ENCODE measurements at regions not wholly inside any gene's neighbourhood (a gene's known extent, or its start where the extent isn't known, plus 50 kb on each side); places are given as distances from the start of the nearest gene placed in this dataset.
"Not testable (repeated sequence)": the region's sequence is repeated elsewhere in the genome, so short reads cannot be mapped to it uniquely, and the experiment has no call there.

- DNase-seq, result no peak
- ATAC-seq, result peak in 1 of 4 donors; percentile 67
- Histone ChIP-seq H3K36me3 (ENCODE audit: insufficient read depth in 1 of 2, low read depth in 1 of 2) (no peaks in the 10 kb centered on the region), H3K4me3 (no peak overlapping the region), H3K9me3 (no peaks in the 10 kb centered on the region), H3K27ac (no peak overlapping the region), H3K27me3 (ENCODE audit: insufficient read depth in 3 of 3, low read length in 2 of 3) (no peaks in the 10 kb centered on the region), H3K4me1 (no peaks in the 10 kb centered on the region)
- intact Hi-C loops (cut with DNase I), result loop anchor here (2.0 to 5.0 kb wide), 2 partner anchors 167 to 173 kb away; no protein-coding TSS in a partner anchor
- 86 to 91% (median 88%) methylated on average over 1 of the region's 1 CpG for WGBS, 3 donors
- TF ChIP-seq CTCF (IDR thresholded peaks at IDR 0.05), result peak; percentile 25
Measured at GRCh38 chr4:110344165-110344564, 131.8 kb upstream of the ENPEP start.

- H3K4me1 ChIP-seq, result no peaks in the 10 kb centered on the region
- no peak for DNase-seq
- WGBS, 3 donors, result 73 to 87% (median 78%) methylated on average over 2 of the region's 2 CpGs
- no peak overlapping the region for H3K4me3 ChIP-seq
- TF ChIP-seq CTCF (IDR thresholded peaks at IDR 0.05), result no peak
- no peak overlapping the region for H3K27ac ChIP-seq
- intact Hi-C loops (cut with DNase I), result loop anchor here in 1 of 2 donors (5.0 kb wide), 1 partner anchor 174 kb away; no protein-coding TSS in a partner anchor
- no peaks in the 10 kb centered on the region for H3K9me3 ChIP-seq
- H3K36me3 ChIP-seq (ENCODE audit: insufficient read depth in 1 of 2, low read depth in 1 of 2), result no peaks in the 10 kb centered on the region
- no peaks in the 10 kb centered on the region for H3K27me3 ChIP-seq (ENCODE audit: insufficient read depth in 3 of 3, low read length in 2 of 3)
- no peak for ATAC-seq
Measured at GRCh38 chr4:110343534-110343933, 132.4 kb upstream of the ENPEP start.

- H3K36me3 ChIP-seq (ENCODE audit: insufficient read depth in 1 of 2, low read depth in 1 of 2); DNase-seq; H3K27ac ChIP-seq; H3K4me1 ChIP-seq; H3K4me3 ChIP-seq; ATAC-seq; H3K27me3 ChIP-seq (ENCODE audit: insufficient read depth in 3 of 3, low read length in 2 of 3); H3K9me3 ChIP-seq: not testable (repeated sequence)
- intact Hi-C loops (cut with DNase I), result loop anchor here in 1 of 2 donors (5.0 kb wide), 1 partner anchor 176 kb away; no protein-coding TSS in a partner anchor
Measured at GRCh38 chr4:110341118-110341517, 134.8 kb upstream of the ENPEP start.

- intact Hi-C loops (cut with DNase I), result no loop called here
- no peaks in the 10 kb centered on the region for H3K4me1 ChIP-seq
- WGBS, 3 donors, result 92 to 96% (median 96%) methylated on average over 5 of the region's 5 CpGs
- ATAC-seq (no peak), DNase-seq (no peak)
- no peaks in the 10 kb centered on the region for H3K9me3 ChIP-seq
- H3K4me3 ChIP-seq, result no peak overlapping the region
- no peaks in the 10 kb centered on the region for H3K36me3 ChIP-seq (ENCODE audit: insufficient read depth in 1 of 2, low read depth in 1 of 2)
- H3K27ac ChIP-seq, result no peak overlapping the region
- no peaks in the 10 kb centered on the region for H3K27me3 ChIP-seq (ENCODE audit: insufficient read depth in 3 of 3, low read length in 2 of 3)
- no peak for TF ChIP-seq CTCF (IDR thresholded peaks at IDR 0.05)
Measured at GRCh38 chr4:110335399-110335798, 137.0 kb upstream of the ELOVL6 start.

GRCh38 chr4:110332483-110332882 lies 134.1 kb upstream of the ELOVL6 start:
- ATAC-seq (no peak), DNase-seq (no peak)
- Histone ChIP-seq H3K4me3 (no peak overlapping the region), H3K27me3 (ENCODE audit: insufficient read depth in 3 of 3, low read length in 2 of 3) (no peaks in the 10 kb centered on the region), H3K4me1 (no peaks in the 10 kb centered on the region), H3K27ac (no peak overlapping the region), H3K36me3 (ENCODE audit: insufficient read depth in 1 of 2, low read depth in 1 of 2) (no peaks in the 10 kb centered on the region), H3K9me3 (no peaks in the 10 kb centered on the region)
- intact Hi-C loops (cut with DNase I), result no loop called here
- WGBS, 3 donors, result 62 to 79% (median 70%) methylated on average over 2 of the region's 2 CpGs
- no peak for TF ChIP-seq CTCF (IDR thresholded peaks at IDR 0.05)

- intact Hi-C loops (cut with DNase I); ATAC-seq; H3K4me1 ChIP-seq; H3K36me3 ChIP-seq (ENCODE audit: insufficient read depth in 1 of 2, low read depth in 1 of 2); DNase-seq; H3K27ac ChIP-seq; H3K9me3 ChIP-seq; H3K4me3 ChIP-seq; H3K27me3 ChIP-seq (ENCODE audit: insufficient read depth in 3 of 3, low read length in 2 of 3): not testable (repeated sequence)
- 89 to 91% (median 91%) methylated on average over 4 of the region's 4 CpGs for WGBS, 3 donors
Measured at GRCh38 chr4:110326426-110326825, 128.0 kb upstream of the ELOVL6 start.

Data from psoas muscle (tissue), 7 donors.